Neural crest cell (in vitro differentiated cells): ENCODE measurements at regions not wholly inside any gene's neighbourhood (a gene's known extent, or its start where the extent isn't known, plus 50 kb on each side); places are given as distances from the start of the nearest gene placed in this dataset.

Experiments used
- DNase-seq: peaks from one replicate; pipeline ENCODE4 v3.0.0; 2021; ENCODE audit warnings: low read depth, mixed read lengths, low spot score
- H3K27ac Mint-ChIP-seq: one replicate; pipeline ENCODE4 v1.8.0; 2021; ENCODE audit warnings: mild to moderate bottlenecking, mixed read lengths; ENCODE audit not compliant: unreplicated experiment
- H3K27me3 Mint-ChIP-seq: 2 replicates; pipeline ENCODE4 v1.8.0; 2021; ENCODE audit warnings: low read depth, mild to moderate bottlenecking, mixed read lengths
- H3K36me3 Mint-ChIP-seq: 2 replicates; pipeline ENCODE4 v1.8.0; 2021; ENCODE audit warnings: low read depth, mild to moderate bottlenecking, mixed read lengths
- H3K4me1 Mint-ChIP-seq: 2 replicates; pipeline ENCODE4 v1.8.0; 2021; ENCODE audit warnings: mixed read lengths
- H3K4me3 Mint-ChIP-seq: one replicate; pipeline ENCODE4 v1.8.0; 2021; ENCODE audit warnings: mild to moderate bottlenecking, mixed read lengths
- H3K9me3 Mint-ChIP-seq: 2 replicates; pipeline ENCODE4 v1.8.0; 2021; ENCODE audit warnings: mixed read lengths
- CTCF ChIP-seq: fragments of 200-600 bp; sonication (generic); conservative IDR thresholded peaks from 2 replicates; pipeline ENCODE4 v1.5.0; 2021; ENCODE audit warnings: antibody characterized with exemption, mild to moderate bottlenecking

GRCh38 chr5:153206361-153206760 is 284.1 kb upstream of the GRIA1 start:
- H3K4me3 Mint-ChIP-seq, result no peak overlapping the region
- H3K9me3 Mint-ChIP-seq, result no peaks in the 10 kb centered on the region
- TF ChIP-seq CTCF, result no peak
- H3K4me1 Mint-ChIP-seq, result peaks cover 7% of the 10 kb centered on the region
- DNase-seq, result no peak
- peaks cover 78% of the 10 kb centered on the region for H3K27me3 Mint-ChIP-seq
- no peak overlapping the region for H3K27ac Mint-ChIP-seq
- H3K36me3 Mint-ChIP-seq, result no peaks in the 10 kb centered on the region

GRCh38 chr5:153209016-153209415 is 281.5 kb upstream of the GRIA1 start:
- Mint-ChIP-seq H3K36me3 (no peaks in the 10 kb centered on the region), H3K4me3 (no peak overlapping the region), H3K27ac (no peak overlapping the region), H3K4me1 (peaks cover 10% of the 10 kb centered on the region), H3K9me3 (no peaks in the 10 kb centered on the region), H3K27me3 (peaks cover 93% of the 10 kb centered on the region)
- no peak for DNase-seq
- TF ChIP-seq CTCF, result no peak

GRCh38 chr5:153209687-153210086 is 280.8 kb upstream of the GRIA1 start:
- no peak overlapping the region for H3K4me3 Mint-ChIP-seq
- H3K36me3 Mint-ChIP-seq, result no peaks in the 10 kb centered on the region
- H3K4me1 Mint-ChIP-seq, result peaks cover 10% of the 10 kb centered on the region
- H3K27ac Mint-ChIP-seq, result no peak overlapping the region
- H3K27me3 Mint-ChIP-seq, result peaks cover 92% of the 10 kb centered on the region
- H3K9me3 Mint-ChIP-seq, result no peaks in the 10 kb centered on the region
- TF ChIP-seq CTCF, result no peak
- DNase-seq, result no peak

- H3K27ac Mint-ChIP-seq, result no peak overlapping the region
- no peak overlapping the region for H3K4me3 Mint-ChIP-seq
- peaks cover 5% of the 10 kb centered on the region for H3K9me3 Mint-ChIP-seq
- H3K36me3 Mint-ChIP-seq, result peaks cover 2% of the 10 kb centered on the region
- TF ChIP-seq CTCF, result no peak
- H3K4me1 Mint-ChIP-seq, result peaks cover 10% of the 10 kb centered on the region
- DNase-seq, result no peak
- H3K27me3 Mint-ChIP-seq, result peaks cover 90% of the 10 kb centered on the region
These were observed 279.4 kb upstream of the GRIA1 start for GRCh38 chr5:153211076-153211475.

- H3K36me3 Mint-ChIP-seq, result peaks cover 3% of the 10 kb centered on the region
- peaks cover 8% of the 10 kb centered on the region for H3K9me3 Mint-ChIP-seq
- peaks cover 10% of the 10 kb centered on the region for H3K4me1 Mint-ChIP-seq
- no peak for TF ChIP-seq CTCF
- peaks cover 87% of the 10 kb centered on the region for H3K27me3 Mint-ChIP-seq
- DNase-seq, result no peak
- no peak overlapping the region for H3K27ac Mint-ChIP-seq
- no peak overlapping the region for H3K4me3 Mint-ChIP-seq
These were observed 278.0 kb upstream of the GRIA1 start for GRCh38 chr5:153212471-153212870.

GRCh38 chr5:153222936-153223335 is 267.5 kb upstream of the GRIA1 start:
- Mint-ChIP-seq H3K4me1 (no peaks in the 10 kb centered on the region), H3K4me3 (no peak overlapping the region)
- DNase-seq, result no peak

More at GRCh38 chr5:153222936-153223335, 267.5 kb upstream of the GRIA1 start:
- peaks cover 41% of the 10 kb centered on the region for H3K27me3 Mint-ChIP-seq
- peaks cover 8% of the 10 kb centered on the region for H3K36me3 Mint-ChIP-seq
- no peak overlapping the region for H3K27ac Mint-ChIP-seq
- H3K9me3 Mint-ChIP-seq, result peaks cover 14% of the 10 kb centered on the region
- no peak for TF ChIP-seq CTCF
